ENCODE measurements at regions not wholly inside any gene's neighbourhood (a gene's known extent, or its start where the extent isn't known, plus 50 kb on each side); places are given as distances from the start of the nearest gene placed in this dataset.

- TF ChIP-seq CTCF (IDR thresholded peaks at IDR 0.05; ENCODE audit: extremely low read depth in 1 of 2, insufficient read depth in 1 of 2, low read depth in 1 of 2, low read length in 2 of 2): no peak
- no peak for TF ChIP-seq EZH2 (IDR thresholded peaks at IDR 0.05; ENCODE audit: borderline replicate concordance, low read depth, low read length, severe bottlenecking)
- TF ChIP-seq POLR2A (IDR thresholded peaks at IDR 0.05; ENCODE audit: low read depth, low read length): no peak
- TF ChIP-seq GATA2 (IDR thresholded peaks at IDR 0.05; ENCODE audit: insufficient read depth, insufficient read length, low read depth, low read length): no peak
Measured at GRCh38 chr7:123400196-123400595, 134.2 kb downstream of the IQUB start.

Measured in endothelial cell of umbilical vein (primary cell).